ENCODE measurements at regions not wholly inside any gene's neighbourhood (a gene's known extent, or its start where the extent isn't known, plus 50 kb on each side); places are given as distances from the start of the nearest gene placed in this dataset.

DNA sequence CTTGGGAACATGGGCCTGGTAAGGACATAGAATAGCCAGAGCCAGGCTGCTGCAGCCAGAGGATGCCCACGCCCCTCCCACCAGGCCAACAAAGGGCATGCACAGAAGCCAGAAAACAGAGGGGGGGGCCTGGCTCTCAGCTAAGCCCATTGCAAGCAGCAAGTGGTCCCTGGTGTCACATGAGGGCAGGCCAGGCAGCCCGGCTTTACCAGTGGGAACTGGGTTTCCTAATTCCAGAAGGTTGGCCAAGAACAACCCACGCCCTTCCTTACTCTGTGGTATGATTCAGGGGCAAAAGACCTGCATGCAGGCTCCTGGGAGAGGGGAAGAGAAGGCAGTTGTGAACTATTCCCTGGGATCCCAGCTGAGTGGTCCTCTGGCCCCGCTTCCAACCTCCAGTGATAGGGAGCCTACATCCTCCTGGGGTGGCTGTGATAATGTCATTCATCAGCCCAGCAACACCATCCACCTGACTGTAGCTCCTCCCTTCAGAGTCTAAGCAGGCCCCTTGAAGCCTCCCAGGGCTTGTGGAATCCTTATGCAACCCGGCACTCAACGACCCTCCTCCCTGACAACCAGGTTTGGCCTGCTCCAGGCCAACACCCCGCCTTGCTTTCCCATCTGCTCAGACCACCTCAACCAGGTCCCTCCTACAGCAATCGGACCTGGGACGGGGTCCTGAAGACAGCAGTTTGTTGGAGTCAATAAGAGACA is 62.1 kb upstream of the LMO1 start:
- Mint-ChIP-seq H3K27me3 (peaks cover 12% of the 10 kb centered on the region), H3K4me3 (no peak overlapping the region), H3K9me3 (ENCODE audit: insufficient read depth) (no peaks in the 10 kb centered on the region), H3K27ac (no peak overlapping the region), H3K4me1 (peaks cover 8% of the 10 kb centered on the region)
- Histone ChIP-seq H3K36me3 (replicated peaks in 1 of 2; ENCODE audit: control extremely low read depth in 1 of 2, control insufficient read depth in 1 of 2, extremely low read depth in 1 of 2, insufficient read depth in 2 of 2, low read length in 1 of 2) (no peaks in the 10 kb centered on the region), H3K4me2 (replicated peaks; ENCODE audit: low read depth, low read length, poor library complexity, severe bottlenecking) (no peak overlapping the region), H3K4me1 (ENCODE audit: control insufficient read depth in 2 of 2, insufficient read depth in 2 of 2, low read length in 2 of 2) (peaks cover 10 to 19% of the 10 kb centered on the region in 2 donors), H3K27me3 (replicated peaks in 1 of 4; ENCODE audit: control extremely low read depth in 1 of 4, control insufficient read depth in 3 of 4, insufficient read depth in 4 of 4, low read length in 3 of 4) (peaks cover 0 to 2% (median 0%) of the 10 kb centered on the region in 4 experiments), H3K9ac (ENCODE audit: low read length) (no peak overlapping the region), H3K4me3 (ENCODE audit: control extremely low read depth in 1 of 5, extremely low read depth in 1 of 5, insufficient read depth in 1 of 5, low read depth in 2 of 5, low read length in 4 of 5) (no peak overlapping the region), H4K20me1 (ENCODE audit: control insufficient read depth, insufficient read depth, low read length, poor library complexity, severe bottlenecking) (no peaks in the 10 kb centered on the region), H2AFZ (ENCODE audit: insufficient read depth, low read depth, low read length, poor library complexity, severe bottlenecking) (no peak overlapping the region), H3K9me3 (ENCODE audit: control extremely low read depth in 1 of 3, control insufficient read depth in 2 of 3, insufficient read depth in 1 of 3, low read length in 2 of 3) (no peaks in the 10 kb centered on the region), H3K27ac (ENCODE audit: low read length in 2 of 2) (no peak overlapping the region), H3K79me2 (ENCODE audit: control insufficient read depth, insufficient read depth, low read length) (no peaks in the 10 kb centered on the region)
- CTCF ChIA-PET, result interaction anchor here (1.3 kb wide), 1 partner anchor 132 kb away, joined by 7 read pairs; no protein-coding TSS in a partner anchor
- TF ChIP-seq, protein P1, sequence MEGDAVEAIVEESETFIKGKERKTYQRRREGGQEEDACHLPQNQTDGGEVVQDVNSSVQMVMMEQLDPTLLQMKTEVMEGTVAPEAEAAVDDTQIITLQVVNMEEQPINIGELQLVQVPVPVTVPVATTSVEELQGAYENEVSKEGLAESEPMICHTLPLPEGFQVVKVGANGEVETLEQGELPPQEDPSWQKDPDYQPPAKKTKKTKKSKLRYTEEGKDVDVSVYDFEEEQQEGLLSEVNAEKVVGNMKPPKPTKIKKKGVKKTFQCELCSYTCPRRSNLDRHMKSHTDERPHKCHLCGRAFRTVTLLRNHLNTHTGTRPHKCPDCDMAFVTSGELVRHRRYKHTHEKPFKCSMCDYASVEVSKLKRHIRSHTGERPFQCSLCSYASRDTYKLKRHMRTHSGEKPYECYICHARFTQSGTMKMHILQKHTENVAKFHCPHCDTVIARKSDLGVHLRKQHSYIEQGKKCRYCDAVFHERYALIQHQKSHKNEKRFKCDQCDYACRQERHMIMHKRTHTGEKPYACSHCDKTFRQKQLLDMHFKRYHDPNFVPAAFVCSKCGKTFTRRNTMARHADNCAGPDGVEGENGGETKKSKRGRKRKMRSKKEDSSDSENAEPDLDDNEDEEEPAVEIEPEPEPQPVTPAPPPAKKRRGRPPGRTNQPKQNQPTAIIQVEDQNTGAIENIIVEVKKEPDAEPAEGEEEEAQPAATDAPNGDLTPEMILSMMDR (IDR thresholded peaks at IDR 0.05), result no peak
- TF ChIP-seq EZH2 (IDR thresholded peaks at IDR 0.05; ENCODE audit: borderline replicate concordance, insufficient read depth, low read depth, low read length, poor library complexity, severe bottlenecking), result no peak
- no peak for ATAC-seq (ENCODE audit: low read depth)
- DNase-seq, result no peak
- intact Hi-C loops (cut with micrococcal nuclease), result no loop called here
- WGBS (ENCODE audit: insufficient coverage), result 88% methylated on average over 6 of the region's 9 CpGs
- POLR2A ChIA-PET, result no interaction called here

DNA sequence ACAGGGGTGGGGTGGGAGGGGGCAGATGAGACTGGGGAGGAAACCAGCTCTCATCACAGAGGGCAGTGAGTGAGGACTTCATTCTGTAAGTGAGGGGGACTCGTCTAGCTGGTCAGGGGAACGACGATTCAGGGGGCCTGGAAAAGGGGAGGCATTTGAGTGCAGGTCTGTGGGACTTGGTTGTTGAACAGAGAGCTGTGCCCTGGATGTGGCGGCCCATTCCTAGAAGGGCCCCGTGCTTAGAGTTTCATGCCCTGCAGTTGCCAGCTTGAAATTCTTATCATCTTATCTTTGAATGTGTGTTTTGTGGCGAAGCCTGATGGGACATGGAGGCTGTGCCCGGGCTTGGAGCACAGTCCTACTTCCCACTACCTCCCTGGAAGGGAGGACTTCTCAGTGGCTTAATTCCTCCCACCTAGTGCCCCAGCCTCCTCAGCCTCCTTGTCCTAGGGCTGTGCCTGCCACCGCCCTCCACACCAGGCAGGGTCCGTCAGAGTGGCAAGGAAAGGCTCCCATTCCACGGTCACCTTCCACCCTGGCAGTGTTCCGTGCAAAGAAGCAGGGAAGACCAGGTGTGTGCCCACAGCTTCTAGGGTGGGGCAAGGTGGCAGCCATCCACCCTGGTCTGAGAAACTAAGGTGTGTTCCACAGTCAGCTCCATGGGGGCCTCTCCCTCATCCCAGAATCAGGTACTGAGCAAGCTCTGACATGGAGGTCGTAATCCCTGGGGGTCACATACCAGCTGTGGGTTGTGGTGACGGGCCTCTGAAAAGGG is 59.7 kb upstream of the LMO1 start:
- Mint-ChIP-seq H3K4me1 (peaks cover 4% of the 10 kb centered on the region), H3K27me3 (peaks cover 25% of the 10 kb centered on the region), H3K27ac (no peak overlapping the region), H3K9me3 (ENCODE audit: insufficient read depth) (no peaks in the 10 kb centered on the region), H3K4me3 (no peak overlapping the region)
- no peak overlapping the region for H3K4me3 ChIP-seq (ENCODE audit: control extremely low read depth in 1 of 5, extremely low read depth in 1 of 5, insufficient read depth in 1 of 5, low read depth in 2 of 5, low read length in 4 of 5)
- POLR2A ChIA-PET, result no interaction called here
- intact Hi-C loops (cut with micrococcal nuclease), result no loop called here
- no peak overlapping the region for H3K9ac ChIP-seq (ENCODE audit: low read length)
- CTCF ChIA-PET, result interaction anchor here (1.5 kb wide), 1 partner anchor 23 kb away, joined by 3 read pairs; no protein-coding TSS in a partner anchor
- H3K9me3 ChIP-seq (ENCODE audit: control extremely low read depth in 1 of 3, control insufficient read depth in 2 of 3, insufficient read depth in 1 of 3, low read length in 2 of 3), result no peaks in the 10 kb centered on the region
- H4K20me1 ChIP-seq (ENCODE audit: control insufficient read depth, insufficient read depth, low read length, poor library complexity, severe bottlenecking), result no peaks in the 10 kb centered on the region
- TF ChIP-seq, protein P1 (IDR thresholded peaks at IDR 0.05), result no peak
- TF ChIP-seq EZH2 (IDR thresholded peaks at IDR 0.05; ENCODE audit: borderline replicate concordance, insufficient read depth, low read depth, low read length, poor library complexity, severe bottlenecking), result no peak
- H3K27ac ChIP-seq (ENCODE audit: low read length in 2 of 2), result no peak overlapping the region
- no peak overlapping the region for H2AFZ ChIP-seq (ENCODE audit: insufficient read depth, low read depth, low read length, poor library complexity, severe bottlenecking)
- H3K36me3 ChIP-seq (replicated peaks in 1 of 2; ENCODE audit: control extremely low read depth in 1 of 2, control insufficient read depth in 1 of 2, extremely low read depth in 1 of 2, insufficient read depth in 2 of 2, low read length in 1 of 2), result no peaks in the 10 kb centered on the region
- DNase-seq, result no peak
- no peaks in the 10 kb centered on the region for H3K27me3 ChIP-seq (replicated peaks in 1 of 4; ENCODE audit: control extremely low read depth in 1 of 4, control insufficient read depth in 3 of 4, insufficient read depth in 4 of 4, low read length in 3 of 4)
- H3K4me2 ChIP-seq (replicated peaks; ENCODE audit: low read depth, low read length, poor library complexity, severe bottlenecking), result no peak overlapping the region
- WGBS (ENCODE audit: insufficient coverage), result 88% methylated on average over 11 of the region's 13 CpGs
- no peaks in the 10 kb centered on the region for H3K79me2 ChIP-seq (ENCODE audit: control insufficient read depth, insufficient read depth, low read length)
- peaks cover 5 to 8% of the 10 kb centered on the region in 2 donors for H3K4me1 ChIP-seq (ENCODE audit: control insufficient read depth in 2 of 2, insufficient read depth in 2 of 2, low read length in 2 of 2)
- no peak for ATAC-seq (ENCODE audit: low read depth)

Data from B cell (primary cell).